Stimulated activated CD8-positive, alpha-beta memory T cell treated with anti-CD3 and anti-CD28 coated beads, Interleukin-4, amount 100 ng/mL, for 4 hours (primary cell): ENCODE measurements at regions not wholly inside any gene's neighbourhood (a gene's known extent, or its start where the extent isn't known, plus 50 kb on each side); places are given as distances from the start of the nearest gene placed in this dataset.

Source experiments
- DNase-seq, 2 donors: peaks; one replicate each; pipeline ENCODE4 v3.0.0-alpha.2; 2020; ENCODE audit warnings: low read depth in 2 of 2, low spot score in 1 of 2

DNA sequence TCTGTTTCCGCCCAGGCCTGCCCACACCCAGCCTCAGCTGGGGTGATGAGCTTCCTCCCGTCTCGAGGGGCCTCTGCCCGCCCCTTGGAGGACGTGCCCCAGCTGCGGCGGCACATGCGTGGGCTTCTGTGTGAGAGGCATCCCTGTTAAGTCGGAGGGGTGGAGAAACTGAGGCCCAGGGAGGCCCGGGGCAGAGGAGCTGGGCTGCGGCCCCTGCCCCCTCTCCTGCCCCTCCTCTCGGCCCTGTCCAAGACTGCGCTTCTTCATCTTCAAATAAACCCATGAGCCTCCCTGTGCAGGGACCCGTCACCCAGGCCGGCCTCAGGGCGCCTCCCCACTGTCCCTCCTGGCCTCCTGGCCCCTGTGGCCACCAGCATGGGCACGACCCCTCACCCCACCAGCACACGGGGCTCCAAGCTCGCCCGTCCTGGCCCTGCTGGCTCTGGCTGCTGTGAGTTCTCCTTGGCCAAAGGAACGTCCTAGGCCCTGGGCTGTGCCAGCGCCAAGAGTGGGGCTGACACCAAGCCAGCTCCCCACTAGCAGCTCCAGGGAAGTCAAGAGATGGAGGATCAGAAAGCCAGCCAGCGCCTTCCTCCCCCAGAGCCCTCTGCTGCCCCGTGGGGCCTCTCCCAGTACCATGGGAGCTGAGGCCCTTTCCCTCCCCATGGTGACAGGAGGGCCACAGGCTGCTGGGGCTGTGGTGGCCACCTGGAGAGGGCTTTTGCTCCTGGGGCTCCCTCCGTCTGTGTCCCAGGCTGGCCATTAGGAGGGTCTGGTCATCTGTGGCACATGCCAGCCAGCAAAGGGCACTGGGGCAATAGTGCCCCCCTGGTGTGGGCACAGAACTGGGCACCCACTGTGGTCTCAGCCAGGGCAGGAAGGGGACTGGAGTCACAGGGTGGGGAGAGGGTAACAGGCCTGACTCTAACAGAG lies 180.4 kb downstream of the KIF26A start:
- DNase-seq, result no peak

GRCh38 chr14:104319491-104320241 lies 181.3 kb downstream of the KIF26A start:
- DNase-seq, result no peak

DNA sequence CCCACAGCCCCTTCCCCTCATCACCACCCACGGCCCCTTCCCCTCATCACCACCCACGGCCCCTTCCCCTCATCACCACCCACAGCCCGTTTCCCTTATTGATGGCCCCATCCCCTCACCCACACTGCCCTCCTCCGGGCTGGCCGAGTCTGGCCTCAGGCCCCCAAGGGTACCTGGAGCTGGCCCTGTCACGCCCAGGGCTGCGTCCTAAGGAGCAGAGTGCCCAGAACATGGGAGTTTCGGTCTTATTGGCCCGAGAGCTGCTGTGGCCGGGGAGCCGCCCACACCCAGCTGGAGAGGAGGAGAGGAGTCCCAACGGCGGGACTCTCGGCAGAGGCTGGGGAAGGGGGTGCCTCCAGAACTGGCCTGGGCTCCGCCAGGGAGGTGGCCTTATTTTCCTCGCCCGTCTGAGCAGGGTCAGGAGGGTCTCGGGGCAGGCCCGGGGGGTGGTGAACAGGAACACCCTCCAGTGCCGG lies 182.3 kb downstream of the KIF26A start:
- DNase-seq, result no peak

GRCh38 chr14:104321088-104321801 lies 182.9 kb downstream of the KIF26A start:
- no peak for DNase-seq

- no peak for DNase-seq
Observed at GRCh38 chr14:104321802-104322130, 183.4 kb downstream of the KIF26A start.

GRCh38 chr14:104322531-104323366 lies 184.4 kb downstream of the KIF26A start:
- no peak for DNase-seq

GRCh38 chr14:104323551-104324175 lies 185.3 kb downstream of the KIF26A start:
- no peak for DNase-seq

- no peak for DNase-seq
Observed at GRCh38 chr14:104326848-104327247, 188.5 kb downstream of the KIF26A start.

DNA sequence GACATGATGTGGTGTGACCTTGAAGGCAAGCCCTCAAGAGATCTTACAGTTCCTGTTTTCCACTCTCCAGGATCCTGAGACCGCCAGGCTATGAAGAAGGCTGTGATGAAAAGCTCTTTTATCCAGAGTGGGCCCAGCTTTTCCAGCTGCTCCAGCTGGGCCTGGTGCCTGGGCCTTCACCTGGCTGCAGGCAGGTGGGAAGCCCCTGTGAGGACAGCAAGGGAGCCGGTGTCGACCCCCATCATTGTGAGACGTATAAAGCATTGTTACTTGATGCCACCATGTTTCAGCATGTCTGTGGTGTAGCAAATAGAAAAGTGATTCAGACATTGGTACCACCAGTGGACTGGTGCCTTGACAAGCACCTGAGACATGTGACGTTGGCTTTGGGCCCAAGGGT lies 190.2 kb downstream of the KIF26A start:
- no peak for DNase-seq

DNA sequence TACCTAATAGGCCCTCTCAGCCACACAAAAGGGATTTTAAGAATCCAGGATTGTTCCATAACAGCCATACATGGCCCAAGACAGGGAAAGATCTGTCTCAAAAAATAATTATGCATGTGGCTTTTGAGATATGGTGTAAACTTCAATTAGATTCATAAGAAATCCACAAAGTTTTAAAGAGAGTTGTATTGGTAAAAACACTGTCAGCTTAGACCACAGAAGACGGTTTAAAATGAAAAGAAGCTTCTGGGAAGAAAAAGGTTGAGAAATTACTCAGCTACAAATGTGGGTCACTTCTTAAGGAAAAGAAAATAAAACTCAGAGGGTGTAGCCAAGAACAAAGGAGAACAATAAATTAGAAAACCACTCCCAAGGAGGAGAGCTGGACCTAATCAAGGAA lies 191.4 kb downstream of the KIF26A start:
- DNase-seq, result no peak

GRCh38 chr14:104331871-104332605 lies 193.7 kb downstream of the KIF26A start:
- DNase-seq, result no peak

DNA sequence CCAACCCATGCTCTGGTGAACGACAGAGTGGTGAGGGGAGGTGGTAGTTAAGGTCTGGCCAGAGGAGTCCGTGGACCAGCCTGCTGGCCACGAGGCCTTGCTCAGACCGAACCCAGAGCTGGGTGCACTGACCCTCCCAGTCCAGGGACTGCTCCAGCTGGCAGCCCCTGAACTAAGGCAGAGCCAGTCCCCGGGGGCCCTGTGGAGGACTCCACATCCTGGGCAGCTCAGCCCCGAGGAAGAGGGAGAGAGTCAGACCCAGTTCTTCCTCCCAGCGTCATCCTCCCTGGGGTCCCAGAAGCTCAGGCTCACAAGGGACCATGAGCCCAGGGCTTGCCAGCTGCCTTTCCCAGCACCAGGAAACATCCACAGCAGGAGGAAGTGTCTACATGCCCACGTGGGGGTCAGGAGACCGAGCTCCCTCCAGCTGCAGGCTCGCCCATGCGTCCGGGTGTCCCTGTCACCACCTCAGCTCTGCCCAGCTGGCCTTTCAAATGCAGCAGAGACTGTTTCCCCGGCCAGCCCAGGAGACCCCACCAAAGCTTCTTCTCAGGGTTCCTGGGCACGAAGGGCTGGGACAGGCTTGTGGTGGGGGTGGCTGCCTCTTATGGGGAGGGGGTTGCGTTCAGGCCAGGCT lies 194.4 kb downstream of the KIF26A start:
- DNase-seq, result no peak

DNA sequence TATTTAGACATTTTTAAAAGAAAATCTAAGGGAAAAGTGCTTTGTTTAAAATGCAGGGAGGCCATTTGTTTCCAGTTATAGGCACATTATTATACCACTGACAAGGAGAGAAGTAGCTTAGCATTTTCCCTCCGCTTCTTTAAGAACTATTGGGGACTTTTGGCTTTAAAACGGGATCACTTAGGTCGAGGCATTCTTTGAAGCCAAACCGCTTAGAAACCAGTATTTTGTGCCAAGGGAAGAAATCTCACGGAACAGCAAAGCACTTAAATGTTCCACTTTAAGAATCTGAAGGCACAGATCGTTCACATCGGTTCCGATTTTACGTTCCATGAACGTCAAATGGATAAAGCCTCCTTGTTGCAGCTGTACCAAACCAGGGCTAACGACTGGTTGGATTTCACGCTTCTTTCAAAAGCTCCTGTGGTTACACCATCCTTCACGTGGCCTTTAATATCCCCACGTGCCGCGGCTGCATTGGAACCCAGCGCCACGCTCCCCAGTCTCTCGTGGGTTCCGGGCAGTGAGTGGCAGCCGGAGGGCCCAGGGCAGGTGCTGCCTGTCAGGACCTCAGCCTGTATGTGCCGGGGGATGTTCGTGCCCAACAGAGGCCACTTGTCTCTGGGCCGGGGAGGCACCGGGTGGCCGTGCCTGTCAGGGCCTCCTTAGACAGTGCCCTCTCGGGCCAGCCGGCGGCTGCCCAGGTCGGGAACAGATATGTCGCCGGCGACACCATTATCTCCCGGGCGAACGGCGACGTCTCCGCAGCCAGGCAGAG lies 195.4 kb downstream of the KIF26A start:
- no peak for DNase-seq

GRCh38 chr14:104334424-104335161 lies 196.2 kb downstream of the KIF26A start:
- DNase-seq, result no peak

DNA sequence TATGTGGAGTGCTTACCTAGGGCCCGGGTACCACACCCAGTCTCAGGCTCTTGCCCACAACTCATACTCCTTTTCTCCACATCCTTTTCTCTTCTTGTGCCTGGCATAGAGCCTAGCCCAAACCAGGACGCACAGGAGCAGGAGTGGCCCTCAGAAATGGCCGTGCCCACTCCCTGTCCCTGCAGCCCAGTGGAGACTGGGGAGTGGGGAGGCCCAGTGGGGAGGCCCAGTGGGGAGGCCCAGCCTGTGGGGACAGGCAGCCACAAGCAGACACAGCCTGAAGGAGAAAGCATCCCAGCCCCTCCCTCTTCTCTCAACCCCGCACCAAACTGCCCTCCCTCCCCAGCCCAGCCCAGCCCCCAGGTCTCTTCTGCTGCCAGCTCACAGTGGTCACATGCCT lies 196.8 kb downstream of the KIF26A start:
- DNase-seq, result no peak

GRCh38 chr14:104335611-104336010 lies 197.2 kb downstream of the KIF26A start:
- DNase-seq, result no peak

DNA sequence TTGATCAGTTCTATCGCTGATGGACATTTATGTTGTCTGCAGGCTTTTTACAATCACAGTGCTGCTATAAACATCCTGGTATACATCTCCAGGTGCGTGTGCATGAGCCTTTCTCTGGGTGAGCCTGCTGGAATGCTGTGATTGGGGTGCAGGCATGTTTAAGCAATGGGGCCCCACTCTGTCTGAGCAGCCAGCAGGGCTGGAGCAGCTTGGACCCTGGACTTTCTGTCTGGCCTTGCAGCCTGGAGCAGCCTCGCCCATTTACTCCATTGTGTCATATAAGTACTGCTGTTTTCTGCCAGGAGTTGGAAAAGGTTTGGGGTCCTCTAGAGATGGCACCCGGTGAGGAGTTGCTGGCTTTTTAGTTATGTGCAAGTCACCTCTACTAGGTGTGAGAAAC lies 199.0 kb downstream of the KIF26A start:
- DNase-seq, result no peak

- no peak for DNase-seq
Observed at GRCh38 chr14:104339361-104339760, 201.0 kb downstream of the KIF26A start.
